Suppressor macrophage treated with lipopolysaccharide for 1 hour (primary cell): ENCODE measurements at regions not wholly inside any gene's neighbourhood (a gene's known extent, or its start where the extent isn't known, plus 50 kb on each side); places are given as distances from the start of the nearest gene placed in this dataset.
"Not testable (repeated sequence)": the region's sequence is repeated elsewhere in the genome, so short reads cannot be mapped to it uniquely, and the experiment has no call there.

Source experiments
- DNase-seq, 3 donors: peaks; one replicate each; pipeline ENCODE4 v3.0.0-alpha.2; 2020 to 2022

DNA sequence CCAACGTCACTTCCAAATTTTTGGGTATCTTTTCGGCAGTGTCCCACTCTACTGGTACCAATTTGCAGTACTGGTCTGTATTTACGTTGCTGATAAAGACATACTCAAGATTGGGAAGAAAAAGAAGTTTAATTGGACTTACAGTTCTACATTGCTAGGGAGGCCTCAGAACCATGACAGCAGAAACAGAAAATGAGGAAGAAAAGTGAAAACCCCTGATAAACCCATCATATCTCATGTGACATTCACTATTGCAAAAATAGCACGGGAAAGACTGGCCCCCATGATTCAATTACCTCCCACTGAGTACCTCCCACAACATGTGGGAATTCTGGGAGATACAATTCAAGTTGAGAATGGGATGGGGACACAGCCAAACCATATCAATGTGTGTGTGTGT lies 364.0 kb upstream of the KCND2 start:
- no peak for DNase-seq

- not testable (repeated sequence) for DNase-seq
Observed at GRCh38 chr7:119914119-119914518, 358.9 kb upstream of the KCND2 start.

DNA sequence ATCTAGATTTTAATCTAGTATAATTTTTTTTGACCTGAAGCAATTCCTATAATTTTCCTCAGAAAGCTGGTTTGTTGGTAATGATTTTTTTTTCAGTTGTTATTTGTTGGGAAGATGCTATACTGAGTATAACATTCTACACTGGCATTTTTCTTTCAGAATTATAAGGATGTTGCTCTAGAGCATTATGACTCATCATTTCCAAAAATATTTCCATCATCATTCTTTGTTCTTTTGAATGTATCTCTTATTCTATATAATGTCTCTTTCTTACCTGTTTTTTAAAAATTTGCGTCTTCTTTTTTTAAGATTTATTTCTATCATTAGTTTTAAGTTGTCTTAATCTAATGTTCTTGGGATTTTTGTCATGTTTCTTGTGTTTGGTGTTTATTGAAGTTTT lies 356.5 kb upstream of the KCND2 start:
- no peak for DNase-seq

DNA sequence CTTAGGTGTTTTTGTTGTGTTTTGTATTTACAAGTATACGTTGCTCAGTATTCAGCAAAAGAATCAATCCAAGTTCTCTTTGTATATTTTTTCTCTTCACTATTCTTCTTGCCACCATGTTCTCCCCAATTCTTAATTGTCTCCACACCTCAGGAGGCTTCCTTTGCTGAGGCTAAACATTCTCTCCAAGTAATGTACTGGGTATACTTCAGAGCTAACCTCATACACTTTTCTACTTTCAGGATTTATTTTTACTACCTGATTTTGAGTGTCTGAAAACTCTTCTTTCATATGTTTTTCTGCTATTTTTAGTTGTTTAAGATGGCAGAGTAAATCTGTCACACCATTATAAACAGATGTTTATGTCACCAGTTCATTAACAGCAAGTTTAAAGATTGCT lies 354.8 kb upstream of the KCND2 start:
- DNase-seq, result no peak

- no peak for DNase-seq
Observed at GRCh38 chr7:119919986-119920385, 353.0 kb upstream of the KCND2 start.

DNA sequence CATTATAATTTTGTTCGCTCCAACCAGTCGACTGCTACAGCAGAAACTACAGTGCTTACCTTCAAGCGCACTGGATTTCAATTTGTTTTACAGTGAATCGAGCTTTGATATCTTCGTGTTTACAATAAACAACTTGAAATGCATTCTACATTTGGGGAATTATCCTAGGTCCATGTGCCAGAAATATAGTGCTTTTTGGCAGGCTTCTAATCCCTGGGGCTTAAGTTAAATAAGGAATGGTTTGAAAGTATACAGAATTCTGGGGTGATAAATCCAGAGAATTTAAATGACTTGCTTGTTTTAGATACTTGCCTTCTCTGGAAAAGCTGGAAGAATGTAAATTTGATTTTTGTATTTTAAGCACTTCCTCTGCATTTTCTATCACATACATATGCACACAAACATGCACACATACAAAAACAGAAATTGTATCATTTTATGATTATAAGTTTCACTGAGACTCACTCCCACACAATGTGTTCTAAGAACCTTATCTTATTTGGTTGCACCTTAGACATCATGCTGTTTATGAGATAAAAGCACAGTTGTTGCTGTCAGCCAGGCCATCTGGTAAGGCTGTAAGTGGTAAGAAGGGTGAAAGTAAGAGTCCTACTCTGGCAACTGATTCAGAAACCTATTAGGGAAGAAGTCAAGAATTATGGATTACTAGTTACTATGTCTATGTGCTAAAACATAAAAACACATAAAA lies 347.2 kb upstream of the KCND2 start:
- DNase-seq, result no peak

GRCh38 chr7:119929891-119930290 lies 343.1 kb upstream of the KCND2 start:
- no peak for DNase-seq

DNA sequence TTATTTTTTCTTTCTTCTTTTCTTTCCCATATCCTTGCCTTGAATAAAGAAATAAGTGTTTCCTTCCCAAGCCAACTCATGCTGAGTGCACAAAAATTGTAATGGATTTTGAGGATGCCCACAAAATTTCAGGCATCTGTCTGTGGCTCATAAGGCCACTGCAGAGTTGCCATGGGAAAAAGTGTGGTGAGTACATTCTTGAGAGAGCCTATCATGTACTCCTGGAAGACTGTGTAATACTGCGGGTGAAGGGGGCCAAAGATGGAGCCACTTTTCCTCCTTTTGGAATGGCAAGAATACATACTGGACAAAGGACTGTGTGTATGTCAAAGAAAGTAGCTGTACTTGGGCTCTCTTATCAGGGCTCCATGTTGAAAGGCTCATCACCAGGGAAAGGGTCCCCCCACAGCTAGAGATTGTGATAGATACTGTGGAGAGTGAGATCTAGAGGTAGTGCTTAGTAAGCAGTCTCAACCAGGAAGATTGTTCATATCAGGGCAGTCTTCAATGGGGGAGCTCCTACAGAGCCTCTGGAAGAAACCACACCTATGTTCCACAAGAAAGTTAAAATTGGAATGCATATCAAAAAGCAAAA lies 341.6 kb upstream of the KCND2 start:
- no peak for DNase-seq

GRCh38 chr7:119935418-119936025 lies 337.5 kb upstream of the KCND2 start:
- DNase-seq, result peak in 2 of 3 donors; percentile 19 to 29

DNA sequence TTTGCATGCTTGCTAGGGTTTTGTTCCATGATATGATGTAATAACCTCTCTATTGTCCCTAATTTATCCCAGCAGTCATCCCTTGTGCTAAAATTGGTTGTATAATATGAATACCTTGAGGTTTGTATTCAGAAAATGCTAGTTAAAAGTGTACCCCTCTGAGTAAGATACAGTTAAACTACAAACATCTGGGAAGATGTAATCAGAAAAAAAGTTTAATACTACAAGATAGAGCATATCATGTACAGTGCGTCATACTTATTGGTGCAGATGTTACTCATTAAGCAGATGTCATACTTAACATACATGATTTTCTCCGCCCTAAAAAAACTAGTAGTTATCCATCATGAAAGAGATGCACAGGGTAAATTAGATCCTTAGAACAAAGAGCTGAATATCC lies 336.1 kb upstream of the KCND2 start:
- DNase-seq, result no peak

DNA sequence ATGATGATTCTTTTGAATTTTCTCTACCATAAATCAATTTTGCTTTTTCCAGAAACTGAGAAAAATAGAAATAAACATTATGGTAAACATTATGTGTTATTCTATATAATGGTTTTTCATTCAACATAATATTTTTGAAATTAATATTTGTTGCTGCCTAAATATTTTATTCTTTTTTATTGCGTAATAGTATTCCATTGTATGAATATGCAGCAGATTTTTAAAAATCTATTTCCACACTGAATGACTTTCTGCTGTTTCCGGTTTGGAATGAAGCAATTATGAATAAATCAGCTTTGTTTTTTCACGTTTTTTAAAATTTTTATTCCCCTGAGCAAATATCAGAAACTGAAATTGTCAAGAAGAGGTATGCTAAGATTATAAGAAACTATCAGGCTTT lies 335.2 kb upstream of the KCND2 start:
- DNase-seq, result no peak

DNA sequence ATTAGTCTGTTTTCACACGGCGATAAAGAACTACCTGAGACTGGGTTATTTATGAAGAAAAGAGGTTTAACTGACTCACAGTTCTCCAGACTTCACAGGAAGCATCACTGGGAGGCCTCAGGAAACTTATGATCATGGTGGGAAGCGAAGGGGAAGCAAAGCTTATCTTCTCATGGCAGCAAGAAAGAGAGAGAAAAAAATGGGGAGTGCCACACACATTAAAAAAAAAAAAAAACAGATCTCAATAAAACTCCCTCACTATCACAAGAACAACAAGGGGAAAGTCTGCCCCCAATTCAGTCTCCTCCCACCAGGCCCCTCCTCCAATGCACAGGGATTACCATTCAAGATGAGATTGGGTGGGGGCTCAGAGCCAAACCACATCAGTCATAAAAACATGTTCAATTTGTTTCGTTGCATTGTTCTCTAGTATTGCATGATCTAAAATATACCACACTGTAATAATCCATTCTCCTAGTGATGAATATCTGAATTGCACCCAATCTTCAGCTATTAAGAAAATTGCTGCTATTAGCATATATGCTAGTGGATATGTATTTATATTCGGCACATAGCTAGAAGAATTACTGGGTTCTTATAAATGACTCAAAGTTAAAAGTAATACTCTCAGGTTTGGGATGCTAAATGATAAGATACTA lies 328.9 kb upstream of the KCND2 start:
- DNase-seq, result no peak

GRCh38 chr7:119944601-119944972 lies 328.4 kb upstream of the KCND2 start:
- no peak for DNase-seq

DNA sequence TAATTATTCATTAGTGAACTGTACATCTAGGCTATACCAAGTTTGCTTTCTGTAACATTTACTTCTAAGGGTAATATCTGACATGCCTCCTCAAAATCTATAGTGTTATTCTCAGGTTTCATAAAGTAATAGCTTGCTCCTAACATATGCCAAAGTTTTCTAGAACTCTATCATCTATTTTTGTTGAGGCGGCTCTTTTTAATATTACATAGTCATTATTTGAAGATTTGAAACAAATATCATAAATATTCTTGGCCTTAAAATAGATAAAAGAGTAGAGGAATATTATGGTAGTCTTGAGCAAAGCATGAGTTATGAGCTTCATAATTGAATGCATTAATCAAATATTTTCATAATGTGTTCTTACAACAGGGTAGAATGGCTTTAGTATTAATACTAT lies 327.2 kb upstream of the KCND2 start:
- no peak for DNase-seq

DNA sequence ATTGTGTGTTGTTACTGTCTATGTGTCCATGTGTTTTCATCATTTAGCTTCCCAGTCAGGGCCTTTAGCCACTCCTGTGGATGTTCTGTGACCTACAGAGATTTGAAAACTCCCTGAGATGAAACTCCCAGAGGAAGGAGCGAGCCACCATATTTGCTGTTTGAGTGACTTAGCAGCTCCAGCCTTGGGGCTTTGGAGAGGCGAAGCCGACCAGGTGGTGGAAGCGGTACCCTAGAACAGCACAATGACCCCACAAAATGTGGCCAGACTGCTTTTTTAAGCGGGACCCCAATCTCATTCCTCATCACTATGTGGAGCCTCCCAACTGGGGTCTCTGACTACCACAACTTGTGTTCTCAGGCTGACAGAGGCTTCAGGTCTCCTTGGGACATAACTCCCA lies 323.9 kb upstream of the KCND2 start:
- no peak for DNase-seq

DNA sequence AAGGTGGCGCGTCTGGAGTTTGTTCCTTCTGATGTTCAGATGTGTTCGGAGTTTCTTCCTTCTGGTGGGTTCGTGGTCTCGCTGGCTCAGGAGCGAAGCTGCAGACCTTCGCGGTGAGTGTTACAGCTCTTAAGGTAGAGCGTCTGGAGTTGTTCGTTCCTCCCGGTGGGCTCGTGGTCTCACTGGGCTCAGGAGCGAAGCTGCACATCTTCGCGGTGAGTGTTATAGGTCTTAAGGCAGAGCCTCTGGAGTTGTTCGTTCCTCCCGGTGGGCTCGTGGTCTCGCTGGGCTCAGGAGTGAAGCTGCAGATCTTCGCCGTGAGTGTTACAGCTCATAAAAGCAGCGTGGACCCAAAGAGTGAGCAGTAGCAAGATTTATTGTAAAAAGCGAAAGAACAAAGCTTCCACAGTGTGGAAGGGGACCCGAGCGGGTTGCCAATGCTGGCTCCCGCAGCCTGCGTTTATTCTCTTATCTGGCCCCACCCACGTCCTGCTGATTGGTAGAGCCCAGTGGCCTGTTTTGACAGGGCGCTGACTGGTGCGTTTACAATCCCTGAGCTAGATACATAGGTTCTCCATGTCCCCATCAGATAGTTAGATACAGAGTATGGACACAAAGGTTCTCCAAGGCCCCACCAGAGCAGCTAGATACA lies 322.5 kb upstream of the KCND2 start:
- DNase-seq, result not testable (repeated sequence)

DNA sequence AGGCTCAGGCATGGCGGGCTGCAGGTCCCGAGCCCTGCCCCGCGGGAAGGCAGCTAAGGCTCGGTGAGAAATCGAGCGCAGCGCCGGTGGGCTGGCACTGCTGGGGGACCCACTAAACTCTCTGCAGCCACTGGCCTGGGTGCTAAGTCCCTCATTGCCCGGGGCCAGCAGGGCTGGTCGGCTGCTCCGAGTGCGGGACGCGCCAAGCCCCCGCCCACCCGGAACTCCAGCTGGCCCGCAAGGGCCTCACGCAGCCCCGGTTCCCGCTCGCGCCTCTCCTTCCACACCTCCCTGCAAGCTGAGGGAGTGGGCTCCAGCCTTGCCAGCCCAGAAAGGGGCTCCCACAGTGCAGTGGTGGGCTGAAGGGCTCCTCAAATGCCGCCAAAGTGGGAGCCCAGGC lies 321.4 kb upstream of the KCND2 start:
- not testable (repeated sequence) for DNase-seq

DNA sequence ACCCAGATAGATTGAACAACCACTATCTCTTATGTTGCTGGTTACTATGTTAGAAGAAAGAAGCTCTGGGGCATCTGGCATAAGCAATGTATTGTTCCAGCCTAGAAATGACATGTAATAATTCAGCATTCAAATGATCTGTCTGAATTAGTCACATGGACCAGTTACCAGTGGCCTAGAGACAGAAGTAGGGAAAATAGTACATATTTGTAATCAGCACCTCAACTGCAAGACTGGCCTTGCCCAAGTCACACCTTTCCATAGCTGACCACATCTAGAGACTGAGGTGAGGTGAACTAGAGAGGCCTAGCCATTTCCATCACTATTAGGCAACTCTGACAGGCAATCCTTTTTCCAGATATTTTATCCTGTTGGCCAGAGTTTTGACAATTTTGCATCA lies 315.6 kb upstream of the KCND2 start:
- DNase-seq, result no peak

GRCh38 chr7:119959811-119960210 lies 313.2 kb upstream of the KCND2 start:
- DNase-seq, result no peak

DNA sequence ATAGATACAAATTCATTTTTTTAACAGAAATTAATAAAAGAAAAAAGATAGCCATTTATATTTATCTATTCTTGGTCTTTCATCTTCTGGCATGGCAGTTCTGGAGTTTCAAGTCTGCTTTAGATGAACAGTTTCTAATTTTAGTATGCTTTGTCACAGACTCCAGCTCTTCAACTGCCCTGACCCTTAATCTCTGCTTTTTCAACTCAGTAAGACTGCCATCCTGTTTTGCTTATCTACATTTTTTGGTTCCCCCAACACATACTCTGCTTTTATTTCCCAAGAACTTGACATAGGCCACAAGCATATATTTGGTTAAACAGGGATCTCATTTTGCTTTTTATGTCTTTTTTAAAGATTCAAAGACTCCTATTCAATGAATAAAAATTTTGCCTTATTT lies 309.3 kb upstream of the KCND2 start:
- no peak for DNase-seq

DNA sequence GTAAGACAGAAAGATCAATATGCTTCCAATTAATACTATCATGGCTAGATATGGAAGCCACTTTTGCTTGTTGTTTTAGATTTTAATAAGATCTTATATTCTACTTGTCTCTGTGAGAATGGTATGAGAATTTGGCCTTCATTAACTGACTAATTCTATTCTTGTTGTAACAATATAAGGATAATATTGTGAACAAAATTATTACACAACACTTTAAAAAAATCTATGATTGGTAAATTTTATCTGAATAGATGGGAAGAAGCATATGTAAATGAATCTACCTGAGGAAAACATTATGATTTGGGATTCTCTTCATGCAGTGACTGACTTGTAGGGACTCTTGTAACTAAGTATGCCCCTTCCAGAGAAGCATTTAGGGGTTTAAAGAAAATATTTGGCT lies 308.9 kb upstream of the KCND2 start:
- DNase-seq, result no peak

DNA sequence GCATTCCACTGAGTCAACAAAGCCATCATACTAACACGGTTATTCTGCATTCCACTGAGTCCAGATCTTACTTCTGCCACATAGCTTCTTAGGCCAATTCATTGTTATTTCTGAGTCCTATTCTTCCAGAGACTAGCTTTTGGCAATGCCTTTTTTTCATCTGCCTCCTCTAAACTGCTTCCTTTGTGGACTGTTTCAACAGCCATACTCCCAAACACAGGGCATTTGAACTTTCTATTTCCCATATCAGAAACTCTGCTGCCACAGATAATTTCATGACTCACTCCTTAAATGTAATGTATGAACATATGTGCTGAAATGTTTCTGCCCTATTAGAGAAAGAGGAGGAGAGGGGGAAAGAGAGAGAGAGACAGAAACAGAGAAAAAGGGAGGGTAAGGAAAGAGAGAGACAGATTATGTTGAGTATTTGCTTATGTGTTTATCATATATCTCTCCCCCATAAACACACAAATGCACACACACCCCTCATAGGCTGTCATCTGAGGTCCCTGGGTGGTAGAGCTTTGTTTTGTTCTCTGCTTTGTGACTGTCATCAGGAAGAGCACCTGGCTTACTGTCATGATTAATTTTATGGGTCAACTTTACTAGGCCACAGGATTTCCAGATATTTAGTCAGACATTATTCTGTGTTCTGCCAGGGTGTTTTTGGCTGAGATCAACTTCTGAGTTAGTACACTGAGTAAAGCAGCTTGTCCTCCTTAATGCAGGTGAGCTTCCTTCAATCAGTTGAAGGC lies 308.0 kb upstream of the KCND2 start:
- no peak for DNase-seq

DNA sequence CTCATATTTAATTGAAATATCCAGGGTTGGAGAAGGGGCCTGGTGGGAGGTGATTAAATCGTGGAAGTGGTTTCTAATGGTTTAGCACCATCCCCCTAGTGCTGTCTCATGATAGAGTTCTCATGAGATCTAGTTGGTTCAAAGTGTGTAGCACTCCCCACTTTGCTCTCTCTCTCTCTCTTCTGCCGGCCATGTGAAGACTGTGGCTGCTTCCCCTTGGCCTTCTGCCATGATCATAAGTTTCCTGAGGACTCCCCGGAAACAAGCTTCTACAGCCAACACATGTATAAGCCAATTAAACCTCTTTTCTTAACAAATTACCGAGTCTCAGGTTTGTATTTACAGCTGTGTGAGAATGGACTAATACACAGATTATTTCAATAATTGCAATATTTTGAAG lies 305.8 kb upstream of the KCND2 start:
- DNase-seq, result no peak
